ENCODE measurements at regions not wholly inside any gene's neighbourhood (a gene's known extent, or its start where the extent isn't known, plus 50 kb on each side); places are given as distances from the start of the nearest gene placed in this dataset.

DNA sequence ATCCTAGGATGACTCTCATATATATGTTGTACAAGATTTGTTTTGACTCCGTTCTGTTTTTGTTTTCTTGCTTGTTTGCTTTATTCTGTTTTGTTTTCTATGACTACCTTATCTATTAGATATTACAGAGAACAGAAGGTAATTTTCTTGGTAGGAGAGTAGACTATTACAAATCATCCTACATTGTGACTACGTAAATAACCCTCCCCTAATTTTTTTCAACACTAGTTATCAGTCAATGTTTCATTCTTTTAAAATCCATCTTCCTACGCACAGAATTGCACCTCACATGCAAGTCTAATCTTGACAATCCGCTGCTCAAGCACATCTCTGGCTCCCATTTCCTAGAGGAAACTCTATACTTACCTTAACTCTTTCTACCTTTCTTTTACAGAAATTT is 792.3 kb upstream of the PIK3C3 start:
- TF ChIP-seq, protein P1, sequence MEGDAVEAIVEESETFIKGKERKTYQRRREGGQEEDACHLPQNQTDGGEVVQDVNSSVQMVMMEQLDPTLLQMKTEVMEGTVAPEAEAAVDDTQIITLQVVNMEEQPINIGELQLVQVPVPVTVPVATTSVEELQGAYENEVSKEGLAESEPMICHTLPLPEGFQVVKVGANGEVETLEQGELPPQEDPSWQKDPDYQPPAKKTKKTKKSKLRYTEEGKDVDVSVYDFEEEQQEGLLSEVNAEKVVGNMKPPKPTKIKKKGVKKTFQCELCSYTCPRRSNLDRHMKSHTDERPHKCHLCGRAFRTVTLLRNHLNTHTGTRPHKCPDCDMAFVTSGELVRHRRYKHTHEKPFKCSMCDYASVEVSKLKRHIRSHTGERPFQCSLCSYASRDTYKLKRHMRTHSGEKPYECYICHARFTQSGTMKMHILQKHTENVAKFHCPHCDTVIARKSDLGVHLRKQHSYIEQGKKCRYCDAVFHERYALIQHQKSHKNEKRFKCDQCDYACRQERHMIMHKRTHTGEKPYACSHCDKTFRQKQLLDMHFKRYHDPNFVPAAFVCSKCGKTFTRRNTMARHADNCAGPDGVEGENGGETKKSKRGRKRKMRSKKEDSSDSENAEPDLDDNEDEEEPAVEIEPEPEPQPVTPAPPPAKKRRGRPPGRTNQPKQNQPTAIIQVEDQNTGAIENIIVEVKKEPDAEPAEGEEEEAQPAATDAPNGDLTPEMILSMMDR (IDR thresholded peaks at IDR 0.05; ENCODE audit: low read length), result no peak
- no peak for TF ChIP-seq EZH2 (IDR thresholded peaks at IDR 0.05; ENCODE audit: borderline replicate concordance, low read length)
